ENCODE measurements at regions not wholly inside any gene's neighbourhood (a gene's known extent, or its start where the extent isn't known, plus 50 kb on each side); places are given as distances from the start of the nearest gene placed in this dataset.

GRCh38 chr9:2270565-2270964 lies 255.4 kb downstream of the SMARCA2 start:
- no peak for TF ChIP-seq ADNP (tag; IDR thresholded peaks at IDR 0.05)
- TF ChIP-seq TEAD1 (CRISPR knock-in tag; IDR thresholded peaks at IDR 0.05): no peak
- TF ChIP-seq TCF7 (IDR thresholded peaks at IDR 0.05; ENCODE audit: borderline replicate concordance): no peak
- TF ChIP-seq CTCF (IDR thresholded peaks at IDR 0.05 in 2 of 3, conservative IDR thresholded peaks at IDR 0.05 in 1 of 3; ENCODE audit: insufficient read depth in 2 of 3, low read depth in 1 of 3, low read length in 3 of 3): no peak
- no peak for TF ChIP-seq ZNF668 (CRISPR knock-in tag; IDR thresholded peaks at IDR 0.05)
- TF ChIP-seq CBFB (CRISPR knock-in tag; IDR thresholded peaks at IDR 0.05): no peak
- no peak for TF ChIP-seq SNAPC5 (CRISPR knock-in tag; IDR thresholded peaks at IDR 0.05)
- no peak for TF ChIP-seq ZNF398 (CRISPR knock-in tag; IDR thresholded peaks at IDR 0.05)
- no peak for TF ChIP-seq SMARCC2 (IDR thresholded peaks at IDR 0.05; ENCODE audit: low read depth)
- TF ChIP-seq ZNF407 (IDR thresholded peaks at IDR 0.05; ENCODE audit: low read depth): no peak
- no peak for TF ChIP-seq PHF8 (IDR thresholded peaks at IDR 0.05; ENCODE audit: borderline replicate concordance, low read length)
